ENCODE measurements at regions not wholly inside any gene's neighbourhood (a gene's known extent, or its start where the extent isn't known, plus 50 kb on each side); places are given as distances from the start of the nearest gene placed in this dataset.

DNA sequence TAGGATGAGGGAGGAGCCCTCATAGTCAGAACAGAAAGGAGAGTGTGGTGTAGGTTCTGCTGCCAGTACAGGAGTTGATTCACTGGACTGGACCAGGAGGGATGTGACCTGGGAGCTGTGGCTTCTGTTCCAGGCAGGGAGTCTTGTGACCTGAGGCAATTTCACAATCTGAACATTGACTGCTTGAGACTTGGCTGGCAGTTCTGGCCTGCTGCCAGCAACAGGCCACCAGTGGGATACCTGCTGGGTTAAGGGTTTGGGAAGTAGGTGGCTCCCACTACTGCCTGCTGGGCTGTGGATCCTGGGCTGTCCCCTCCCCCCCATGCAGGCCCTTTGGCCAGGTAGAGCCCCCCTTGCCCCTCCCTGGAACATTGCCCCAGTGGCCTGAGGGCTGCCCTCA lies 268.6 kb upstream of the ARRDC3 start:
- no peak for TF ChIP-seq CTCF (IDR thresholded peaks at IDR 0.05)
- no peak for ATAC-seq
- H3K4me1 ChIP-seq, result no peaks in the 10 kb centered on the region
- intact Hi-C loops (cut with DNase I), result no loop called here
- H3K9me3 ChIP-seq, result no peaks in the 10 kb centered on the region
- no peaks in the 10 kb centered on the region for H3K27me3 ChIP-seq
- H3K4me3 ChIP-seq, result no peak overlapping the region
- no peak for FAIRE-seq
- peak in 3 of 6 donors; percentile 10 to 61 (median 18) for DNase-seq
- H3K27ac ChIP-seq, result no peak overlapping the region
- no peaks in the 10 kb centered on the region for H3K36me3 ChIP-seq

DNA sequence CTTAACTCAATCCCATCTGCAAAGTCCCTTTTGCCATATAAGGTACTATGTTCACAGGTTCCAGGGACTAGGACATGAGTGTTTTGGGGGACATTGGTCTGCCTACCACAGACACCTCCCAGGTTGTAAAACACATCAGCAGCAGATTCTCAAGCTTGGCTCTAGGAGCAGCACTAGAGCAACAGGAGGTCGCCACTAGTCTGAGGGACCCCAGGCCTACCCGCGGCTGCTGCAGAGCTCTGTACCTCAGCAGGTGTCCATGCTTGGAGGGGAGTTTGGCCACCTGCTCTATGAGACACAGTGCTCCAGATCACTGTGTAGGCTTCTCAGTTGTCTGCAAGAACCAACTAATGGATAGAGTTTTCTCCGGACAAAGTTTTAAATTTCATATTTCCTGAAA lies 262.2 kb upstream of the ARRDC3 start:
- Histone ChIP-seq H3K27ac (no peak overlapping the region), H3K9me3 (no peaks in the 10 kb centered on the region), H3K4me3 (no peak overlapping the region), H3K4me1 (no peaks in the 10 kb centered on the region), H3K36me3 (no peaks in the 10 kb centered on the region), H3K27me3 (no peaks in the 10 kb centered on the region)
- FAIRE-seq (no peak), DNase-seq (no peak), ATAC-seq (no peak)
- WGBS, 2 donors, result 79 to 88% methylated on average over 4 of the region's 4 CpGs
- intact Hi-C loops (cut with DNase I), result no loop called here
- TF ChIP-seq CTCF (IDR thresholded peaks at IDR 0.05), result no peak

- H3K27ac ChIP-seq, result no peak overlapping the region
- H3K4me3 ChIP-seq, result no peak overlapping the region
- WGBS, 2 donors, result 49 to 62% methylated on average over 2 of the region's 2 CpGs
- H3K36me3 ChIP-seq, result no peaks in the 10 kb centered on the region
- H3K27me3 ChIP-seq, result no peaks in the 10 kb centered on the region
- intact Hi-C loops (cut with DNase I), result no loop called here
- no peak for TF ChIP-seq CTCF (IDR thresholded peaks at IDR 0.05)
- FAIRE-seq (no peak), ATAC-seq (no peak), DNase-seq (no peak)
- no peaks in the 10 kb centered on the region for H3K9me3 ChIP-seq
- H3K4me1 ChIP-seq, result no peaks in the 10 kb centered on the region
Measured at GRCh38 chr5:91643797-91644196, 260.7 kb upstream of the ARRDC3 start.

- peaks cover 0 to 3% (median 0%) of the 10 kb centered on the region in 4 donors for H3K27me3 ChIP-seq
- ATAC-seq, result no peak
- no peak for DNase-seq
- intact Hi-C loops (cut with DNase I), result no loop called here
- no peak overlapping the region for H3K4me3 ChIP-seq
- H3K36me3 ChIP-seq, result no peaks in the 10 kb centered on the region
- no peak overlapping the region for H3K27ac ChIP-seq
- H3K4me1 ChIP-seq, result no peaks in the 10 kb centered on the region
- H3K9me3 ChIP-seq, result no peaks in the 10 kb centered on the region
- WGBS, 2 donors, result 53 to 62% methylated on average over 5 of the region's 5 CpGs
- FAIRE-seq, result no peak
- no peak for TF ChIP-seq CTCF (IDR thresholded peaks at IDR 0.05)
Measured at GRCh38 chr5:91642581-91642980, 259.5 kb upstream of the ARRDC3 start.

- FAIRE-seq, result peak; percentile 81
- ATAC-seq, result peak in 3 of 4 donors; percentile 39 to 54 (median 43)
Measured at GRCh38 chr5:91641730-91642350, 258.7 kb upstream of the ARRDC3 start.

More at GRCh38 chr5:91641730-91642350, 258.7 kb upstream of the ARRDC3 start:
- no peak overlapping the region for H3K4me3 ChIP-seq
- peak; percentile 18 to 59 (median 34) for TF ChIP-seq CTCF (IDR thresholded peaks at IDR 0.05)
- peaks cover 0 to 3% (median 0%) of the 10 kb centered on the region in 4 donors for H3K27me3 ChIP-seq
- no peak for DNase-seq
- 3% methylated on average over 2 of the region's 2 CpGs for WGBS, 2 donors
- no peaks in the 10 kb centered on the region for H3K4me1 ChIP-seq
- no peaks in the 10 kb centered on the region for H3K36me3 ChIP-seq
- intact Hi-C loops (cut with DNase I), result no loop called here
- no peaks in the 10 kb centered on the region for H3K9me3 ChIP-seq
- H3K27ac ChIP-seq, result no peak overlapping the region
